ENCODE measurements at regions not wholly inside any gene's neighbourhood (a gene's known extent, or its start where the extent isn't known, plus 50 kb on each side); places are given as distances from the start of the nearest gene placed in this dataset.

DNA sequence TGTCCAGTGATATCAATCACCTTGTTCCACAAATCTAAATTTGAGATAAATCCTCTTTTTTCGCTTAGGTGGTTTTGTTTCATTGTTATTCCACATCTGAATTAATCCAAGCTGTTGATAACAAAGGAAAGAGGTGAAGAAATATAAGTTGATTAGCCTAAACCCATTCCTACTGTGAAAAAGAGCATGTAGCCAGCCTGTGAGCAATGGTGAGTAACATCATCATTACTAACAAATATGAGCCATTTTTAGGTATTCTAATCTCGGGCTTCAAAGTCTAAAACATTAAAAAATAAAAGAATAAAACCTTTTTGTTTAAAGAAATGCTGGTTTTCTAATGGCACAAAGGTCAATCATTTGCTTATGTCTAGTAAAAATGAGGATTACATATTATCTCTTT is 52.1 kb upstream of the P3H2 start:
- TF ChIP-seq CTCF (IDR thresholded peaks at IDR 0.05) (no peak), POLR2A (IDR thresholded peaks at IDR 0.05) (no peak)
- DNase-seq: no peak
- no peaks in the 10 kb centered on the region for H3K36me3 ChIP-seq
- H3K27ac ChIP-seq: no peak overlapping the region
- no peak overlapping the region for H3K4me3 ChIP-seq (replicated peaks in 1 of 3)
- WGBS, 2 donors: 93% methylated on average over 2 of the region's 2 CpGs
- no peaks in the 10 kb centered on the region for H3K27me3 ChIP-seq
- H3K9me3 ChIP-seq: no peaks in the 10 kb centered on the region
- intact Hi-C loops (cut with DNase I): no loop called here
- no peaks in the 10 kb centered on the region for H3K4me1 ChIP-seq
